PC-3 (cell line): ENCODE measurements at regions not wholly inside any gene's neighbourhood (a gene's known extent, or its start where the extent isn't known, plus 50 kb on each side); places are given as distances from the start of the nearest gene placed in this dataset.

Experiments
- CTCF ChIP-seq: fragments of 300-600 bp; sonication (generic); conservative IDR thresholded peaks from 2 replicates; pipeline ENCODE4 v1.5.1; 2017; ENCODE audit warnings: antibody characterized with exemption, low read depth, mild to moderate bottlenecking, low read length
- EZH2 ChIP-seq: fragments of 300-600 bp; sonication (generic); IDR thresholded peaks from one replicate; pipeline ENCODE4 v1.6.1; 2017; ENCODE audit warnings: antibody characterized with exemption, mild to moderate bottlenecking, low read length; ENCODE audit not compliant: unreplicated experiment
- EZH2phosphoT487 ChIP-seq: fragments of 300-600 bp; sonication (generic); IDR thresholded peaks from 2 replicates; pipeline ENCODE4 v1.6.1; 2018; ENCODE audit warnings: mild to moderate bottlenecking, antibody characterized with exemption, low read length, borderline replicate concordance

GRCh38 chr11:37861671-37862070 lies 1263.6 kb upstream of the RAG2 start:
- TF ChIP-seq CTCF (no peak), EZH2 (no peak), EZH2phosphoT487 (no peak)
